Gastrocnemius medialis (tissue), 4 donors: ENCODE measurements at regions not wholly inside any gene's neighbourhood (a gene's known extent, or its start where the extent isn't known, plus 50 kb on each side); places are given as distances from the start of the nearest gene placed in this dataset.

Experiments
- POLR2A ChIP-seq, 2 donors: fragments of 450-650 bp; IDR thresholded peaks; one replicate each; pipeline ENCODE4 v1.6.1; 2017; ENCODE audit warnings: antibody characterized with exemption in 2 of 2, mild to moderate bottlenecking in 2 of 2, moderate library complexity in 2 of 2
- TF ChIP-seq, protein P1 (sequence below), 5 experiments: fragments of 450-650 bp in 3 of 5; fragments of 200-600 bp in 2 of 5; sonication (generic) in 2 of 5; IDR thresholded peaks in 4 of 5; conservative IDR thresholded peaks in 1 of 5; 1 replicate in 4 of 5; 2 replicates in 1 of 5; pipeline ENCODE4 v1.5.1; 2016 to 2019; ENCODE audit warnings: antibody characterized with exemption in 5 of 5, mild to moderate bottlenecking in 3 of 5, moderate library complexity in 3 of 5

- TF ChIP-seq, protein P1, sequence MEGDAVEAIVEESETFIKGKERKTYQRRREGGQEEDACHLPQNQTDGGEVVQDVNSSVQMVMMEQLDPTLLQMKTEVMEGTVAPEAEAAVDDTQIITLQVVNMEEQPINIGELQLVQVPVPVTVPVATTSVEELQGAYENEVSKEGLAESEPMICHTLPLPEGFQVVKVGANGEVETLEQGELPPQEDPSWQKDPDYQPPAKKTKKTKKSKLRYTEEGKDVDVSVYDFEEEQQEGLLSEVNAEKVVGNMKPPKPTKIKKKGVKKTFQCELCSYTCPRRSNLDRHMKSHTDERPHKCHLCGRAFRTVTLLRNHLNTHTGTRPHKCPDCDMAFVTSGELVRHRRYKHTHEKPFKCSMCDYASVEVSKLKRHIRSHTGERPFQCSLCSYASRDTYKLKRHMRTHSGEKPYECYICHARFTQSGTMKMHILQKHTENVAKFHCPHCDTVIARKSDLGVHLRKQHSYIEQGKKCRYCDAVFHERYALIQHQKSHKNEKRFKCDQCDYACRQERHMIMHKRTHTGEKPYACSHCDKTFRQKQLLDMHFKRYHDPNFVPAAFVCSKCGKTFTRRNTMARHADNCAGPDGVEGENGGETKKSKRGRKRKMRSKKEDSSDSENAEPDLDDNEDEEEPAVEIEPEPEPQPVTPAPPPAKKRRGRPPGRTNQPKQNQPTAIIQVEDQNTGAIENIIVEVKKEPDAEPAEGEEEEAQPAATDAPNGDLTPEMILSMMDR (IDR thresholded peaks at IDR 0.05 in 4 of 5, conservative IDR thresholded peaks at IDR 0.05 in 1 of 5): no peak
- no peak for TF ChIP-seq POLR2A (IDR thresholded peaks at IDR 0.05)
Measured at GRCh38 chr14:45757655-45758054, 504.7 kb upstream of the MIS18BP1 start.
